ENCODE measurements at regions not wholly inside any gene's neighbourhood (a gene's known extent, or its start where the extent isn't known, plus 50 kb on each side); places are given as distances from the start of the nearest gene placed in this dataset.

GRCh38 chr2:186919296-186919695, 70.3 kb upstream of the ZSWIM2 start:
- no peak for DNase-seq

GRCh38 chr2:186918495-186918894, 69.5 kb upstream of the ZSWIM2 start:
- no peak for DNase-seq

DNA sequence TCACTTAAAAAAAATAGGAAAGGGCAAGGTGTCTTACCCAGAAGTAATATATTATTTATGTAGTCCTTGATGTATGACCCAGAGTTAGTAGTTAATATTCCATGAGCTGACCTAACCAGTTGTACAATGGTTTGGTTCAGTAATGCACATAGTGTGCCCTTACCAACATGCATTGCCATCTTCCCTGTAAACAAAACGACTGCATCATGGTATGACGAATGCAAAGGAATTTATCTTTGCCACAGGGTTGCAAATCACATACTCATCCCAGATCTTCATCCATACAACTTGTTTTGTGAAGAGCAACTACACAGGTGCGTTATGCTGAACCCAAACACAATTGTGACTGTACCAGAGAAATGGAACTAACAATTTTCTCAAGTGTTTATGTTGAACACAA, 68.9 kb upstream of the ZSWIM2 start:
- DNase-seq = no peak

GRCh38 chr2:186913870-186914269, 64.9 kb upstream of the ZSWIM2 start:
- no peak for DNase-seq

GRCh38 chr2:186912979-186913378, 64.0 kb upstream of the ZSWIM2 start:
- DNase-seq = no peak

GRCh38 chr2:186911551-186912085, 62.6 kb upstream of the ZSWIM2 start:
- no peak for DNase-seq

- no peak for DNase-seq
Observed at GRCh38 chr2:186910996-186911395, 62.0 kb upstream of the ZSWIM2 start.

GRCh38 chr2:186909095-186909494, 60.1 kb upstream of the ZSWIM2 start:
- no peak for DNase-seq

DNA sequence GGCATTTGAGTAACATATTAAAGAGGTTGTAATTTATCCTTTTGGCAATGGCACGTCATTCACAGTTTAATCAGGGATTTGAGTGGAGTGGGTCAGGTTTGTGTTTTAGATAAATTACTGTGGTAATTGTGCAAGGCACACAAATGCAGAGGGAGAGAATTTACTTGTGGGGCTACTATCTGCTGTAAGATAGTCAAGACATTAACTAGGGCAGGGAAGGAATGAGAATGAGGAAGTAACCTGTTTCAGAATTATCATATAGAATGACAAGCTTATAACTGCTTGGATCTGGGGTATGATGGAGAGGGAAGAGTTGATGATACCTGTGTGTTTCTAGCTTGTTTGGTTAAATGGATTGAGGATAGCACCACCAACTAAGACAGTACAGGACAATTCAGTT, 58.9 kb upstream of the ZSWIM2 start:
- DNase-seq = no peak

- no peak for DNase-seq
Observed at GRCh38 chr2:186903216-186903615, 54.2 kb upstream of the ZSWIM2 start.

All from CD4-positive, alpha-beta T cell treated with Interleukin-17A for 1 hour (primary cell).